Bone marrow (tissue), 2 donors: ENCODE measurements at regions not wholly inside any gene's neighbourhood (a gene's known extent, or its start where the extent isn't known, plus 50 kb on each side); places are given as distances from the start of the nearest gene placed in this dataset.

Experiments used
- DNase-seq, 2 donors: peaks; one replicate each; lab custom pipeline; 2025; lab: John Stamatoyannopoulos, UW

DNA sequence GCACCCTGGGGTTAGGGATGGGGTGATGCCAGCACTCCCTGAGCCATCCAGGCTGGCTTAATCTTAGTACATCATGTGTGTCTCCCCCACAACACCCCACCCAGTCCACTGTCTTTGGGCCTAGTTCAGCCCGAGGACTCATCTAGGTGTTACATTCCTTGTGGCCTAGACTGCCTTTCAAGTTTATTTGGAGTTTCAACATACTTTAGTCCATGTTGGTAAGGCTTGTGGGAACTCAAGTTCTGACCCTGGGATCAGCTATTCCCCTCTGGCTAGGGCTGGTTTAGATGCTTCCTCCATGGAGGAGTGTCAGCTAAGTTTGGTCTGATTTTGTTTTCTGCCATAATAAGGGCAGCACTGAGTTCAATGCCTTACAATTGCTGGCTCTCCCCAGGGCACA is 302.4 kb downstream of the SMARCA2 start:
- DNase-seq, result no peak

DNA sequence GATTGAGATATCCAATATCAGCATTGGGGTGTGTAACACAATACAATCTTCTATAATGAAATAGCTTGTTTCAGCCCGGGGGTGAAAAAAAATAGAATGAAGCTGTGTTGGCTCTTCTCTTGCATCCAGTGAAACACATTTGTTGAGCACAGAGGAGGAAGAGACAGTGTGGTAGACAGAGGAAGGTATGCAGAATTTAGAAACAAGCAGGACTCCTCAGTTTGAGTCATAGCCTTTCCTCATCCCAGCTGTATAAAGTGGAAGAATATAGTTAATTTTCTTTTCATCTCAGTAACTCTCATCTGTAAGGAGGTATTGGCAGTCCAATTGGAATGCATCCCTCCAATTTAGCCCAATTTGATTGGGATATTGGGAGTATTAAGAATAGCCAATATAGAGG is 302.2 kb upstream of the VLDLR start:
- DNase-seq, result no peak

DNA sequence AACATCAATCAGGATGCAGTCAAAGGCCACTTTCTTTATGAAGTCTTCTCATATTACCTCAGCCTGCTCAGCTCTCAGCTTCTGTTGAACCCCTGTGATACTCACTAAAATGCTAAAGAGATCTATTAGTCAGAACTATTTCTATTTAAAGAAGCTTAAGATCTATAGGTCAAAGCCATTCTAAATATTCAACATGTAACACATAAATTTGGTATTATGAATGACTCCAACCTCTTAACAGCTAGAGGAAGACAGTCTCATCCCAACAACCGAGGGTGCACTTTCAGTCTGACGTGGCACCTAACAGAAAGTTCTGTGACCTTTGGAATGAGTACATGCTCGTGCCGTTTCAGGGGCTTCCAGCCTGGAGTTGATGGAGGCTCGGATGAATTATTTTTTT is 301.5 kb upstream of the VLDLR start:
- DNase-seq, result no peak

DNA sequence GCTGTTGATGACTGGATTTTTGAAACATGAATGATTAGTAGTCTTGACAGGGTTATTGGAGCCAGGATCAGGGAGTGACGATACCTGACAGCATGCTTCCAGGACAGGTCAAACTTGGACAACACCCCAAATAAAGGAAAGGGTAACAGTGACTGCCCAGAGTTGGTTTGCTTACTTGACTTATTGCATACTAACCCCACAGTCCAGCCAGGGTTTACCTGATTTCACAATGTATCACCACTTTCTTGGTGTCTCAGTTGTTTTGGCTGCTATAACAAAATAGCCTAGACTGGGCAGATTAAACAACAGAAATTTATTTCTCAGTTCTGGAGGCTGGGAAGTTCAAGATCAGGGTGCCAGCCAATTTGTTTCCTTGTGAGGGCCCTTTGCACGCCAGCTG is 301.0 kb upstream of the VLDLR start:
- DNase-seq, result no peak

DNA sequence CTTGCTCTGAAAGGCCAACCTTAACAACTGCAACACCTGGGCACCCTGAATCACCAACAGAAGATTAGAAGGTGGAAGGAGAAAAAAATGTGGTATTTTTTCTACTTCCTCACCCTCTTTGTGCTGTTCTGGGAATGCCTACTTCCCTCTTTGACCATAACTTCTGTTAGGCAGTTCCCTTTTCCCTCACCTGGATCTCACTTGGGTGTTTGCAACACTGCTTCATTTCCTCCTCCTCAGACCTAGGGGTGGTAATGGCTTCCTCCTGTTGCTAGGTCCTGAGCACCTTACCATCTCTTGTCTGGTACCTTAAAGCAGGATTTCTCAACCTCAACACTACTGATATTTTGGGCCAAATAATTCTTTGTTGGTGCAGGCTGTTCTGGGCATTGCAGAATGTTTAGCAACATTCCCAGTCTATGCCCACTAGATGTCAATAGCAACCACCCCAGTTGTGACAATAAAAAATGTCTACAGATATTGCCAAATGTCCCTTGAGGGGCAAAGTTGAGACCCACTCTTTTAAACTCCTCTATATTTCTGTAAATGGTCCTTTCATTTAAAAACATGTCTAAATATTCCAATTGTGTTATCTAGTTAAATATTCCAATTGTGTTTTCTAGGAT is 300.0 kb upstream of the VLDLR start:
- DNase-seq, result no peak

DNA sequence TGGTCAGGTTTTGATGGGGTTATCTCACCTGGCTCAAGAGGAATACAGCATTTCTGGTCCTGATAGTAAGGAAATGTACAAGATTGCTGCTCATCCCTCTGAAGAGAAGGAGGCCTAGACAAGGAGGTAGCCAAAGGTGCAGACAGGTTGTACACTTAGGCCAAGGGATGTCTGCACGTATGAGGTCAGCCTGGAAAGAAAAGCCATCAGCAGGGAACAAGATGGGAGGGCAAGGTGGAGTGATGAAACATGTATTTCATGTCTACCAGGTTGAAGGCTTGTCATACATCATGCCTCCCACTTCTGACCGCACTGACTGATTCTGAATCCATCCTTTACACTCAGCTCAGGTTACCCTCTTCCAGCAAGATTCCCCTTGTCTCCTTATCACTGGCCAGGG is 296.8 kb upstream of the VLDLR start:
- DNase-seq, result no peak

DNA sequence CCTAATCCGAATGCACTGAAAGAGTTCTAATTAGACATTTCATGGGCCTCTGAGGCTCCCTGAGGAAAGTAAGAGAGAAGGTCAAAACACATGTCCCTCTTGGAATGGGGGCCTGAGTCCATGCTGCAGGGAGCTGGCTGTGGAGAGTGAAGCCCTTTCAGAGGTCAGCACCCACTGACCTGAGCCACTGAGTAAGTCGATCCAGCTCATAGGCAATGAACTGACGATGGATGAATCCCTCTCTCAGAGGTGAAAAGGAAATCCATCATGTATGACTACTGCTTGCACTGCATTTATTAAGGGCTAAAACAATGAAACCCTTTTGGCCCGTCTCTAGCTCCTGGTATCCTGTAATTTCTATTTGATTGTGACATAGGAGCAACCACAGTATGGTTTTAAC is 288.9 kb upstream of the VLDLR start:
- no peak for DNase-seq

DNA sequence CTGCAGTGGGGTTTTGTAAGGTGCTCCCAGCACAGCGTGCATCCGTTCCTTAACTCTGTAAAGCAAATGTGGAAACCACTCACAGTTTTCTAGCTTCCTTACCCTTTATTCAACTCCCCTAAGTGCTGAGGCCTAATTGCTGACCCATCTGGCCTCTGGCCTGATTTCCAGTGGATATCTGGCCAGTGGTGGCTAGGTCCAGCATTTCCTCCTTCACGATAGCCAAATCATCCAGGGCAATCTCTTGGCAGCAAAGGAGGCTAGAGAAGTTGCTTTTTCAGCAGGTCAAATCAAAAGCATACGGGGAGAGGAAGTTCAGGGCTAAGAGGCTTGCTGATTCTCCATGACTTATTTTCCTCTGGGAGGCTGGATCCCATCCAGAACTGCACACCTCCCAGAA is 286.3 kb upstream of the VLDLR start:
- no peak for DNase-seq

DNA sequence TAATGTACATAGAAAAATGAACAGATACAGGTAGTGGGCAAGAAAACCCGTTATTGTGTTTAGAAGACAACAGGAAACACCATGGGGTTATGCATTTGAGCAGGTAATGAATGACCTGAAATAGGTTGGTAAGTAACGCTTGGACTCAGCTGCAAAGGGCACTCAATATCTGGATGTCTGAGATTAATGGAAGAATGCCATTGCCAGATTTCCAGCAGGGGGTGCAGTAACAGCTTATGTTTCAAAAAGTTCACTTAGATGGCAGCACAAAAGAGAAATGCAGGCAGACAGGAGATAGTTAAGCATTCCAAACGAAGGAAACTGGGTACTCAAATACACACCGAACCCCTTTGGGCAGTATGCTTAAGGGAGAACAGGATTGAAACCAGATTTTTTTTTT is 285.5 kb upstream of the VLDLR start:
- no peak for DNase-seq

DNA sequence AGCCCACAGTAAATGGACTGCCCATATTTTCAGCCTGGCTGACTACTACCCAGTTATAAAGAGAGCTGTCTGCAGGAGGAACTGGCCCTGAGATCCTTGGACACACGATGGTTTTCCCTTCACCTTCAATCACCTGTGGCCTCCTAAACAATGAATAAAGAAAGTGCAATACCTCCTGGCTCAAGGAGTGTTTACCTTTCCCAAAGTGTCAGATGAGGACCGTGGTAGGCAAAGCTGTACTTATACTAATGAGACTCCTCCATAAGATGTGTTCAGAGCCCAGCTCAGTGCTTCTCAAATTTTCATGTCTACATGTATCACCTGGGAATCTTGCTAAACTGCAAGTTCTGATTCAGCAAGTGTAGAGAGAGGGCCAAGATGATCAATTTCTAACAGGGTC is 284.5 kb upstream of the VLDLR start:
- DNase-seq, result no peak

DNA sequence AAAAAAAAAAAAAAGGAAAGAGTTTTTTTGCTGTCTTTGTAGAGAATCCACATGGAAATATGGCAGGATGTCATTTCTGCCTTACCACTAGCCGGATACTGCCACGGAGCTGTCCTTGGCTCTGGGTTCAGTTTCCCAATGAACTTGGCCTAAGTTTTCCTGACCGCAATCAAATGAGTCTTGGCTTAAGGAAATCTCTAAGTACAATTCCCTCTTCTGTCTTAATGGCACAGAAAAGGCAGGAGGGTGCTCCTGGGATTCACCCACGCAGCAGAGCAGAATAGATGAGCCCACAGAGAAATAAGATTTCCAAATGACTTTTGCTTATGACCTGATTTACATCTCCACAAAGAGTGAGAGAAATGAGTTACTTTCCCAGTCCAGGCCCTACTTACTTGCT is 284.0 kb upstream of the VLDLR start:
- no peak for DNase-seq

DNA sequence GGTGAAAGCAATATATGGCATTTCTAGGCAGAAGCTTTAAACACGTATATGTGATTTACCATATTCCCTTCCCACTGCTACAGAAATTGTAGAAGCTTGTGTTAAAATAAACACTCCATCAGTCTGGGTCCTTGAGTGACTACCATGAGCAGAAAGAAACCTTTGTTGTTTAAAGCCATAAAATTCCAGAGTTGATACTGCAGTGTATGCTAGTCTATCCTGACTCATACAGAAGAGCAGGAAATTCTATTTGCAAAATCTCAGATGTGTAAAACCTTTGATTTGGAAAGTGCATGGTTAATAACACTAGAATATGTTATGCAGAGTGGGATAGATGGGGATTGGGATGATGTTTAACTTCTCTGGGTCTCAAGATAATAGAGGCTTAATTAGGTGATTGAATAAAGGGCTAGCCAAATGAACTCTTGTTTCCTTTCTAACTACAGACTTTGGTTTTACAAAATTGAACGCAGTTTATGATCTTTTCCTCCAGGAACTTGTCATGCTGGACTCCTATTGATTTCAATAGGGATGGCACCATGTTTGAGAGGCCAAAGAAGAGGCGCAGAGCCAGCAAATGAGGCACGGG is 282.7 kb upstream of the VLDLR start:
- no peak for DNase-seq

DNA sequence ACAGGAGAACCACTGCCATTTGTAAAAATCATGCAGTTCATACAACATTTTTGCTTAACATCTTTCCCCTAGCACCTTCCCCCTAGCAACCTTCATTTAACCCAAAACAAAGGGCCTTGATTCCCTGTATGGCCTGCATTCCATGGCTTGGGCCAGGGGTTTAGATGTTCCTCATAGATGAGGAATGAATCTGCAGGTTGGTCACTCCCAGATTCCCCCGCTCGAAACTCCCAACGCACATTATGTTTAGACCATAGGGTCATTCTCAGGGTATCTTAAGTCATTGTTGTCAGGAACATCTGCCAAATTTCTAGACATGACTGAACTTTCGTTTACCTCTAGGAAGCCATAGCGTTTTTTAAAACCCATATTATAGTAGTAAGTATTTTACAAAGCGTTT is 282.2 kb upstream of the VLDLR start:
- DNase-seq, result no peak

DNA sequence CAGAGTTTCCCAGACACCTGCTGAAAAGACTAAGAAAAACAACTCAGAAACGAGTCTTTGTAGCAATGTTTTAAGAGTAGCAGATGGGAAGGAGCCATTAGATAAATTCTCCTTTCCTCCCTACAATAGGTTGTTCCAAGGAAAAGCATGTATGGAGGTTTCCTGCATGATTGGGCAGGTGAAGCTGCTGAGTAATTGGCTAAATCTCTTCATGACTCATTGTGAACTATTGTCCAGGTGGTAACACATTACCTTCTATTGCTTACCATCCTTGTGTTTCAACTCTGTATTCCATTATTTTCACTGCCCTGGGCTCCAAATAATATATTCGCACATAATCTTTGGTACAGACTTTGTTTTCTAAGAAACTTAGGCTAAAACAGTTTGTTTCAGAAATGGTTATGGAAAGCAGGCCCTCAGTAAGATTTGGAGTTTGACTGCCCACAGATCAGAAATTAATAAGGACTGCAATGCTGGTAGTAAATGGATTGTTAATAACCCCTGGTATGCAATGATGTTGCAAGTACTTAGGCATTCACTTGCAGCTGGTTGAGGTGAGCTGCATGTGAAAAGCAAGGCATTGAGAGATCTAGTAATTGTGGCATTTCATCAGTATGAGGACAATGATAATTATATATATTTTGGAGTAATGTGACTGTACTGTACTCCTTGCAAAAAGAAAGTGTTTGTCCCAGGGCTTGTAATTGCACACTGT is 281.4 kb upstream of the VLDLR start:
- DNase-seq, result no peak

DNA sequence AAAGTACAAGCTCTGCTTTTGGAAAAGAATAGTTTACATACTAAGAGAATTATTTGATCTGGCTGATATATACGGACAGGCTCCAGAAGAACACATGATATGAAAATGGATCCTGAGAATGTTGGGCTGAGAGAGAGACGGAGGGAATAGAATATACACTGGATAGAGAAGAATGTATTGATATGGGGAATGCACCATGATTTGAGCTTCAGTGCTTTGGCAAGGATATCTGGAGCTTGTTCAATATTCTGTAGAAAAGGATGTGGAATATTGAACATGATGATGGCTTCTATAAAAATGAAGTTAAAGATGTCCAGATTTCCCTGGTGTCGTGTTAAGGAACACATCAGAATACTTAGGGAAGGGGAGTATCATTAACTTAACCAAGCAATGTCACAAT is 280.5 kb upstream of the VLDLR start:
- no peak for DNase-seq

DNA sequence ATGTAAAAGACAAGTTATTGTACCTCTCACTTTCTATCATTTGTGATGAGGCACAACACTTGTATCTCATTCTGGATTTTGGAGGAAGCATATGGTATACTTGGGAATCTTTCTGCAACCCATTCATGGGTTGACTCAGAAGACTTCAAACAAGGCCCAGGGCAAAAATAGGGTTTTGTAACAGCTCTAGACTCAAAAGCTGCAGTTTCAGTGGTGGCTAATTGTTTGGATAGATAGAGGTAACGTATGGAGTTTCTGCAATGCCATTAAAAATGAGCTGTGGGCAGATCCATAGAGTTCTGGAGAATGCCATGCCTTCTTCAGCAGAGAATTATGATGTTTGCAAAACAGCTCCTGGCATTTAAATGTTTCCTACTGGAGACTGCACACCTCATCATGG is 279.6 kb upstream of the VLDLR start:
- DNase-seq, result no peak

DNA sequence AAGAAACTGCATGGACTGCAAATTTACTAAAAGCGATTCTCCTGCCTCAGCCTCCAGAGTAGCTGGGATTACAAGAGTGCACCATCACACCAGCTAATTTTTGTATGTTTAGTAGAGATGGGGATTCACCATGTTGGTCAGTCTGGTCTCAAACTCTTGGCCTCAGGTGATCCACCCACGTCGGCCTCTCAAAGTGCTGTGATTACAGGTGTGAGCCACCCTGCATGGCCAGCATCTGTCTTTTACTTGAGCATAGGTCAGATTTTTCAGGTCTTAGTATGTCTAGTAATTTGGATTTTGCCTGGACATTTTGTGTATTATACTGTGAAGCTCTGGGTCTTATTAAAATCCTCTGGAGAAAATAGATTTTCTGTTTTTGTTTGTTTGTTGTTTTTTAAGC is 277.8 kb upstream of the VLDLR start:
- DNase-seq, result no peak

DNA sequence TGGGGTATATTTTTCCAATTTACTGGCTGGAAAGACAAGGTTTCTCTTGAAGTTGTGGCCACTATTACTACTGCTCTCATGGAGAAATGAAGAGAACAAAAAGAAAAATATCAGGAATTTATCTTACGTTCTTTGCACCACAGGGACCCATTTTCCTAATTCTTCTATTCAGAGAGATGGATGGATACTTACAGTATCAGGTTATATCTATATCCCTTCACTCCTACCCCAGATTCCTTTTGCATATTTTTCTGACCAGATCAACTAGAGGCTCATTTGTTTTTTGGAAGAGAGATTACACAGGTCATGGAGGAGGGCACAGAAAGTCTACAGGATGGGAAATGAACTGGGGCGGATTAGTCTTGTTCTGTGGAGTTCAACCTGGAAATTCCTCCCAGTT is 277.2 kb upstream of the VLDLR start:
- DNase-seq, result no peak

DNA sequence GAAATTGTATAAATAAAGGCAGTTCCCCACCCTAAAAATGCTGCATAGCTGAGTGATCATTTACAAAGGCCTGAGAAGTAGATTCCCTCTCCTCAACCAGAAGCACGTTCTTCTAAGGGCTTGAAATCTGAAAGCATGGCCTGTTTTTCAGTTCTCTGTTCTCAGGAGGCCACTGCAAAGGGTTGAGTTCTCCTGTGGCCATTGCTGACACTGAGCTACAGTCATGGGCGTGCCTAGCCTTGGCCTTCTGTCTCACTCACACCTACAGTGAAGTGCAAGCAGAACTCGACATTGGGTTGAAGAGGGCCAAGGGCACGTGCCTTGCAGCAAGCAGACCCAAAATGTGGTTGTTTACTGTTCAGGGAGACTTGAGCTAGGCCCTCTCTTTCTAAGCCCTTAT is 276.6 kb upstream of the VLDLR start:
- no peak for DNase-seq

DNA sequence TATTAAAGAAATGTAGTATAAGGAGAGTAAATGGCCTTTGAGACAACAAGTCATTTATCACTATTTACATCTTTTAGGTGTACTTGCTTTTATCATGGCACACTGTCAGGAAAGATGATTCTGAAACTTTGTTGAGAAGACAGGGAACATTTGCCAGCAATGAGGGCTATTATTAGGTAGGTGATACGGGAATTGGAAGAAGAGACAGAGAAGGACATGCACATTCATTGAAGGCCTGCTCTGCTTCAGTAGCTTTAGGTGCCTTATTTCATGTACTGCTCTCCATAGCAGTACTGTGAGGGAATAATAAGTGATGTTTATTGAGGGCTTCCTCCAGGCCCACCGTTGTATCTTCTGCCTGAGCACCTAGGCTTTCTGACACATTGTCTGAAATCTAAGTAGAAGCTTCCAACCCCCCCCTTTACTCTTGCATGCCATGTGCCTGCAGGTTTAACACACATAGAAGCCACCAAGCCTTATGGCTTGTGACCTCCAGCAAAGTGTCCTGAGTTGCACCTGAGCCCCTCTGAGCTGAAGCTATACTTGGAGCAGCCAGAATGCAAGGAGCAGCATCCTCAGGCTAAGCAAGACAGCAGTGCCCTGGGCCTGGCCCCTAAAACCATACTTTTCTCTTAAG is 275.2 kb upstream of the VLDLR start:
- DNase-seq, result no peak

DNA sequence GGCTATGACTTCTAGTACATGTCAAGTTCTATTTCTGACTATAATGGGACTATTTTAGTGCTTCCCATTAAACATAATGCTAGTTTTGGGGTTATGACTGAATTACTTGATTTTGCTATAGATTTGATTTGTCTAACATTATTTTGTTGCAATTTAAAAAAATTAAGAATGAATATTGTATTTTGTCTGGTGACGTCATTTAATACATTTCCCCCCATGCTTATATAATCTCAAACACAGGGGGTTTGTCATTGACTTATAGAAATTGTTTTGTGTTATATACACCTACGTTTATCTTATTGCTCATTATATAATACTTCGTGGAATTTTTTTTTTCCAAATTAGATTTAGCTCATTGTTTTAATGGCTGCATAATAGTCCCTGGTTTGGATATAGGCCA is 270.3 kb upstream of the VLDLR start:
- no peak for DNase-seq

DNA sequence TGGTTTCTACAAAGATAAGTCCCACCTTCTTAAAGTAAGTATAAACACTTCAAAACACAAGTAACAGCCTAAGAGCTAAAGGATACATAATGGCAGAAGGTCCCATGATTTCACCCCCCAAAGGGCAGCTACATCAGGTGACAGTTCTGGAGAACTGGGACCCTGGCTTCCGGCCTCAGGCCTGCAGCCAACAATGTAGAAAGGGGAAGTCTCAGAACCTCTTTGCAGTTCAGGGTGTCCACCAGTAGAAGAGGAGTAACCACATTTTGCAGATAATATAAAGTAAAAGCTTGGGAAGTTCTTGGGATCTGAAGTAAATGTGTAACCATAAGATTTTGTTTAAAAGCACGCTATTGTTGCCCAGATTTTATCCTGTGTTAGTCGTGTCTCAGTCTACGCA is 267.4 kb upstream of the VLDLR start:
- no peak for DNase-seq
